OCI-LY3 (cell line): ENCODE measurements at regions not wholly inside any gene's neighbourhood (a gene's known extent, or its start where the extent isn't known, plus 50 kb on each side); places are given as distances from the start of the nearest gene placed in this dataset.

Source experiments
- H2AFZ ChIP-seq: fragments of 200-600, 300-600 bp; shearing (Covaris generic); 2 replicates; pipeline ENCODE4 v1.6.0; 2014; ENCODE audit warnings: antibody characterized with exemption, low read depth, low read length
- H3K27ac ChIP-seq: fragments of 200-600, 300-600 bp; sonication (generic); 2 replicates; pipeline ENCODE4 v1.5.1; 2014; ENCODE audit warnings: mild to moderate bottlenecking, low read length, moderate library complexity, mixed read lengths
- H3K27me3 ChIP-seq: fragments of 200-600, 300-600 bp; sonication (generic); 2 replicates; pipeline ENCODE4 v1.6.1; 2014; ENCODE audit warnings: low read depth, low read length, mixed read lengths
- H3K36me3 ChIP-seq: fragments of 200-600, 300-600 bp; sonication (generic); replicated peaks from 2 replicates; pipeline ENCODE3; 2014; ENCODE audit warnings: low read depth, low read length, mixed read lengths
- H3K4me1 ChIP-seq: fragments of 300-600, 200-600 bp; sonication (generic); 2 replicates; pipeline ENCODE4 v1.6.1; 2014; ENCODE audit warnings: low read length, mixed read lengths
- H3K4me2 ChIP-seq: fragments of 200-600, 300-600 bp; sonication (generic); 2 replicates; pipeline ENCODE4 v1.6.1; 2014; ENCODE audit warnings: low read length, mixed read lengths
- H3K4me3 ChIP-seq: fragments of 300-600, 200-600 bp; sonication (generic); 2 replicates; pipeline ENCODE4 v1.5.1; 2014; ENCODE audit warnings: antibody characterized with exemption, mild to moderate bottlenecking, low read length, moderate library complexity
- H3K79me2 ChIP-seq: fragments of 300-600, 200-600 bp; shearing (Covaris generic); 2 replicates; pipeline ENCODE4 v1.6.1; 2014; ENCODE audit warnings: mild to moderate bottlenecking, low read length, mixed read lengths
- H3K9ac ChIP-seq: fragments of 300-600, 200-600 bp; shearing (Covaris generic); 2 replicates; pipeline ENCODE4 v1.6.0; 2014; ENCODE audit warnings: mild to moderate bottlenecking, low read length, moderate library complexity
- H3K9me3 ChIP-seq: fragments of 200-600, 300-600 bp; shearing (Covaris generic); 2 replicates; pipeline ENCODE4 v1.6.1; 2014; ENCODE audit warnings: low read length, mixed read lengths; ENCODE audit not compliant: insufficient read depth
- H4K20me1 ChIP-seq: fragments of 200-600, 300-600 bp; sonication (generic); 2 replicates; pipeline ENCODE4 v1.6.1; 2016; ENCODE audit warnings: low read length, mixed read lengths; ENCODE audit not compliant: insufficient read depth
- EZH2phosphoT487 ChIP-seq: fragments of 200-600 bp; shearing (Covaris generic); IDR thresholded peaks from 2 replicates; pipeline ENCODE4 v1.6.1; 2018; ENCODE audit warnings: antibody characterized with exemption, mixed run types, low read depth
- TF ChIP-seq, protein P1 (sequence below): fragments of 200-600, 300-600 bp; sonication (generic); IDR thresholded peaks from 2 replicates; pipeline ENCODE4 v1.5.1; 2014; ENCODE audit warnings: antibody characterized with exemption, low read length, low read depth

DNA sequence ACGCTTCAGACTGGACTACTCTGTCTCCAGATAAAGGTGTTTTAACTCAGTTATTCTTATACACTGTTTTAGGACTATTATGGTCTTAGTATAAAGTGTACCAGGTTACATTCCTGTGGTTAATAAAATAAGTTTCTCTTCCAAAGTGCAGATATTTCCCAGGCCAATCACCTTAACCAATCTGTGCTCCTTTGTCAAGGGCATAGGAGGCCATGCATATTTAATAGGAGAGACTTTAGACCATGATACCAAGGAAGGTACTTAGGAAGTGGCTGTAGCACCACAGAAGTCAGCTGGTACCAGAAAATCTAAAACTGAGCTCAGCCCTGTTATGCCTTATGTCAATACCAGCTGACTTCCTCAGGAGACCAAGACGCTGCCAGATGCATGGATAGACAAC lies 226.5 kb upstream of the TMEM72 start:
- Histone ChIP-seq H3K27ac (no peak overlapping the region), H3K79me2 (no peaks in the 10 kb centered on the region), H3K9ac (no peak overlapping the region), H3K4me3 (no peak overlapping the region), H3K4me2 (no peak overlapping the region), H2AFZ (no peak overlapping the region), H3K9me3 (no peaks in the 10 kb centered on the region), H4K20me1 (no peaks in the 10 kb centered on the region), H3K27me3 (no peaks in the 10 kb centered on the region), H3K36me3 (no peaks in the 10 kb centered on the region), H3K4me1 (no peaks in the 10 kb centered on the region)
- no peak for TF ChIP-seq EZH2phosphoT487
- TF ChIP-seq, protein P1, sequence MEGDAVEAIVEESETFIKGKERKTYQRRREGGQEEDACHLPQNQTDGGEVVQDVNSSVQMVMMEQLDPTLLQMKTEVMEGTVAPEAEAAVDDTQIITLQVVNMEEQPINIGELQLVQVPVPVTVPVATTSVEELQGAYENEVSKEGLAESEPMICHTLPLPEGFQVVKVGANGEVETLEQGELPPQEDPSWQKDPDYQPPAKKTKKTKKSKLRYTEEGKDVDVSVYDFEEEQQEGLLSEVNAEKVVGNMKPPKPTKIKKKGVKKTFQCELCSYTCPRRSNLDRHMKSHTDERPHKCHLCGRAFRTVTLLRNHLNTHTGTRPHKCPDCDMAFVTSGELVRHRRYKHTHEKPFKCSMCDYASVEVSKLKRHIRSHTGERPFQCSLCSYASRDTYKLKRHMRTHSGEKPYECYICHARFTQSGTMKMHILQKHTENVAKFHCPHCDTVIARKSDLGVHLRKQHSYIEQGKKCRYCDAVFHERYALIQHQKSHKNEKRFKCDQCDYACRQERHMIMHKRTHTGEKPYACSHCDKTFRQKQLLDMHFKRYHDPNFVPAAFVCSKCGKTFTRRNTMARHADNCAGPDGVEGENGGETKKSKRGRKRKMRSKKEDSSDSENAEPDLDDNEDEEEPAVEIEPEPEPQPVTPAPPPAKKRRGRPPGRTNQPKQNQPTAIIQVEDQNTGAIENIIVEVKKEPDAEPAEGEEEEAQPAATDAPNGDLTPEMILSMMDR, result no peak

DNA sequence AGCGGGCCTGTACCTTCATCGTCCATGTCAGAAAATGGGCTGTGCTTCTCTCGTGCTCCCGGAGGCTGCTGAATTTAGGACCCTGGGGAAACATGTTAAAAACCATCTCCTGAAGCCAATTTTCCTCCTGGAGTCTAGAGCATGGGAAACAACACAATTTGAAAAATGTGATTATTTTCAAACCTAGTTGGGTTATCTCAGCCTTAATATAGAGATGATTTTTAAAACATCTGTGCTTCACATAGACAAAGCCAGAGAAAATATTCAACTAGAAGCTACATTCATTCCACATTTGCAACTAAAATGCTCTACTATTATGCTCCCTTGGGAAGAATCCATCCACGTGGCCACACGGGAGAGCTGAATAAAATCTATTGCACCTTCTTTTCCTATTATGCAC lies 225.9 kb upstream of the TMEM72 start:
- Histone ChIP-seq H3K4me3 (no peak overlapping the region), H3K27ac (no peak overlapping the region), H3K27me3 (no peaks in the 10 kb centered on the region), H3K9ac (no peak overlapping the region), H3K36me3 (no peaks in the 10 kb centered on the region), H2AFZ (no peak overlapping the region), H4K20me1 (no peaks in the 10 kb centered on the region), H3K4me1 (no peaks in the 10 kb centered on the region), H3K9me3 (no peaks in the 10 kb centered on the region), H3K79me2 (no peaks in the 10 kb centered on the region), H3K4me2 (no peak overlapping the region)
- TF ChIP-seq, protein P1, result no peak
- TF ChIP-seq EZH2phosphoT487, result no peak

DNA sequence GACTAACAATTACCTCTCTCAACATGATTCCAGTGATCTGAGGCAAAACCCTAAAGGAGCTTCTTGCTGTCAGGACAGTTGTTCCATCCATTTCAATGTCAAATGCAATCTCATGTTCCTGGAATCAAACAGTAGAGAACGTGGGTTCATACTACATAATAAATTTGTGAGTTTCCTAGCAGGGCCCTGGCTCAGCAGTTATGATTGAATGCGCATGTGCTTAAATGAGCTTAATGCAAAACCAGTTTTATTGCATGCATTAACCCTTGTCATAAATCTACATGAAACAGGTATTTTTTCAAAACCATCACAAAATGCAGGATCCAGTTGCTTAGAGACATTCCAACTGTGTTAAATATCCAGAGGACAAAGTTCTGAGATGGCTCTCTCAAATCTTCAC lies 225.4 kb upstream of the TMEM72 start:
- H3K4me2 ChIP-seq, result no peak overlapping the region
- H3K36me3 ChIP-seq, result no peaks in the 10 kb centered on the region
- H4K20me1 ChIP-seq, result no peaks in the 10 kb centered on the region
- TF ChIP-seq, protein P1, result no peak
- TF ChIP-seq EZH2phosphoT487, result no peak
- no peak overlapping the region for H2AFZ ChIP-seq
- H3K27me3 ChIP-seq, result no peaks in the 10 kb centered on the region
- H3K9ac ChIP-seq, result no peak overlapping the region
- H3K9me3 ChIP-seq, result no peaks in the 10 kb centered on the region
- no peak overlapping the region for H3K4me3 ChIP-seq
- H3K4me1 ChIP-seq, result no peaks in the 10 kb centered on the region
- H3K79me2 ChIP-seq, result no peaks in the 10 kb centered on the region
- H3K27ac ChIP-seq, result no peak overlapping the region

DNA sequence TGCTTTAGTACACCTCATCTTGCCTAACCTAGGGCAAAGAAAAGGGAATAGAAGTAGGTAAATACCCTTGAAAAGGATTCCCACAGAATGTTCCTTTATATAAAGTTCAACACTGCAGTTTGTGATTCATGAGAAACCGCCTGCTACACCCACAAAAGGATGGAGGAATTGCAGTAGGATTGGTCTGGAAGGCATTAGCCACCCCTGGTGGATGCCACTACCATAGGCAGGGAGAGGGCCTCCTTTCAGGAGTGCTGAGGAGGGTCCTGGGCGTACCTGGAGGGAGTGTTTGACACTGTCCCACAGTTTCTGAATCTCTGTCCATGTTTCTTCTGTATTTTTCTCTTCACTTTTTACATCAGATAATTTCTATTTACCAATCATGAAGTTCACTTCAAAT lies 221.8 kb upstream of the TMEM72 start:
- H3K4me2 ChIP-seq, result no peak overlapping the region

More for the DNA sequence above, 221.8 kb upstream of the TMEM72 start:
- H3K4me3 ChIP-seq, result no peak overlapping the region
- no peaks in the 10 kb centered on the region for H3K4me1 ChIP-seq
- no peak overlapping the region for H3K9ac ChIP-seq
- no peak overlapping the region for H2AFZ ChIP-seq
- H3K36me3 ChIP-seq, result no peaks in the 10 kb centered on the region
- no peak for TF ChIP-seq EZH2phosphoT487
- TF ChIP-seq, protein P1, result no peak
- no peaks in the 10 kb centered on the region for H3K79me2 ChIP-seq
- H3K27me3 ChIP-seq, result no peaks in the 10 kb centered on the region
- no peak overlapping the region for H3K27ac ChIP-seq
- no peaks in the 10 kb centered on the region for H3K9me3 ChIP-seq
- H4K20me1 ChIP-seq, result no peaks in the 10 kb centered on the region
